ENCODE measurements at regions not wholly inside any gene's neighbourhood (a gene's known extent, or its start where the extent isn't known, plus 50 kb on each side); places are given as distances from the start of the nearest gene placed in this dataset.

DNA sequence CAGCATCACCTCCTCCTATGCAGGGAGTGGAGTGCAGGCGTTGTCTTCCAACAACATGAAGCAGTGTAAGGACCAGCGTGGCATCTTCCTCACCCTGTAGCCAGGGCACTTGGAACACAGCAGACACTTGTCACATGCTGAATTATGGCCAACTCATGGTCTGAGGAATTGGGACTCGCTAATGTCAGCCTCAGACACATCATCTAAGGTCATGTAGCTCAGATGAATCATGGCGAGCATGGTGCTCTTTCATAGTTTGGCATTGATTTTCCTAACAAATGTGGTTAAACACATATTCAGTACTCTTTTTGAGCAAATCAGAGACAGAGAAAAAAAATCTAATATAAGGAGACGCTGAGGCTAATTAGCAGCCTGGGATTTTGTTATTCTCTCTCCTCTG, 99.6 kb upstream of the SGCG start:
- Mint-ChIP-seq H3K4me3 (ENCODE audit: unreplicated experiment) (no peak overlapping the region), H3K4me1 (ENCODE audit: low read depth, unreplicated experiment) (no peaks in the 10 kb centered on the region), H3K36me3 (ENCODE audit: unreplicated experiment) (no peaks in the 10 kb centered on the region), H3K27ac (ENCODE audit: unreplicated experiment) (no peak overlapping the region), H3K9me3 (ENCODE audit: unreplicated experiment) (no peaks in the 10 kb centered on the region), H3K27me3 (ENCODE audit: unreplicated experiment) (peaks cover 1% of the 10 kb centered on the region)
- DNase-seq, result no peak
- TF ChIP-seq, protein P1, sequence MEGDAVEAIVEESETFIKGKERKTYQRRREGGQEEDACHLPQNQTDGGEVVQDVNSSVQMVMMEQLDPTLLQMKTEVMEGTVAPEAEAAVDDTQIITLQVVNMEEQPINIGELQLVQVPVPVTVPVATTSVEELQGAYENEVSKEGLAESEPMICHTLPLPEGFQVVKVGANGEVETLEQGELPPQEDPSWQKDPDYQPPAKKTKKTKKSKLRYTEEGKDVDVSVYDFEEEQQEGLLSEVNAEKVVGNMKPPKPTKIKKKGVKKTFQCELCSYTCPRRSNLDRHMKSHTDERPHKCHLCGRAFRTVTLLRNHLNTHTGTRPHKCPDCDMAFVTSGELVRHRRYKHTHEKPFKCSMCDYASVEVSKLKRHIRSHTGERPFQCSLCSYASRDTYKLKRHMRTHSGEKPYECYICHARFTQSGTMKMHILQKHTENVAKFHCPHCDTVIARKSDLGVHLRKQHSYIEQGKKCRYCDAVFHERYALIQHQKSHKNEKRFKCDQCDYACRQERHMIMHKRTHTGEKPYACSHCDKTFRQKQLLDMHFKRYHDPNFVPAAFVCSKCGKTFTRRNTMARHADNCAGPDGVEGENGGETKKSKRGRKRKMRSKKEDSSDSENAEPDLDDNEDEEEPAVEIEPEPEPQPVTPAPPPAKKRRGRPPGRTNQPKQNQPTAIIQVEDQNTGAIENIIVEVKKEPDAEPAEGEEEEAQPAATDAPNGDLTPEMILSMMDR (IDR thresholded peaks at IDR 0.05; ENCODE audit: partially characterized antibody, unreplicated experiment), result no peak

DNA sequence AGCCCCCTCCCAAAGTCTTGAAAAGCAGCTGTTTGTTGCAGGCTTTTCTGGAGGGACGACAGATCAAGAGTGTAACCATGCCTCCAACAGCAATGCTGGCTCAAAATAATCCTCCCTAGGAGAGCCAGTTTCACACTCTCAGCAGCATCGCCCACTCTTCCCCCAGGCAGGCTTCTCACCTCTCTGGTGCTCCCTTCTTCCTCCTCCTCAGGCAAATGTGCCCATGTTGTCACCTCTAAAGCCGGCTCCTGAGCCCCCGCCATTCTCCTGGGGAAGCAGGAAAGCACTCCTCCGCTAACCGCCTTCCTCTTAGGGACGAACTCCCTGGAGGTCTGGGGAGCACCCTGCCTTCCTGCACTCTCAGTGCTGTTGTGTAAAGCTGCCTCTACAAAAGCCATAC, 98.9 kb upstream of the SGCG start:
- Mint-ChIP-seq H3K4me1 (ENCODE audit: low read depth, unreplicated experiment) (no peaks in the 10 kb centered on the region), H3K9me3 (ENCODE audit: unreplicated experiment) (no peaks in the 10 kb centered on the region), H3K27ac (ENCODE audit: unreplicated experiment) (no peak overlapping the region), H3K27me3 (ENCODE audit: unreplicated experiment) (peaks cover 1% of the 10 kb centered on the region), H3K36me3 (ENCODE audit: unreplicated experiment) (no peaks in the 10 kb centered on the region), H3K4me3 (ENCODE audit: unreplicated experiment) (no peak overlapping the region)
- no peak for DNase-seq
- TF ChIP-seq, protein P1 (IDR thresholded peaks at IDR 0.05; ENCODE audit: partially characterized antibody, unreplicated experiment), result no peak

DNA sequence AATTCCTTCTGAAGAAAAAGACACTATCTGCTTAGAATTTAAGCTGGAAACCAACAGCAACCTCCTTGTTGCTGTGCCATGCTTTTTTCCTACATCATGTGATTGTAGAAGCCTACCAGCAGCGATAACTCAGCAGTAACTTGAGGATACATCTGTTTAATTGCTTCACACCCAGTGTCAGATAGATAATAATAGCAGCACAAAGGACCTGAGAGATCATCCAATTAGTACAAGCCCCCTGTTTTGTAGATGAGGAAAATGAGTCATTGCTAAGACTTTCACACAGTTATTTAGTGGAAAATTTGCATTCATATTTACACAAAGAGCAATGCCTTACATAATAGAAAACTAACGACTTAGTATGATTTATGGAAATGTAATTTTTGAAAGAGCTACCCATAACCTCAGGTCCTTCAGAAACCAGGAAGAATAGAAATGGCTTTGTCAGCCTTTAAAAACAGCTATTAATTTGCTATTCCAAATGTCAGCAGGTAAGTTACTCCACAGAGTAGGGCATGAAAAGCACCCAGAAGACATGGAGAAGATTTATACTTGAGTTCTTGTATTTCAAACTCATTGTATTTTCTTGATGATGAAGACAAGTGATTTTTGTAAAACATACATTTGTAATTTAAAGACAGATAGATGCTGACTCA, 93.7 kb upstream of the SGCG start:
- Mint-ChIP-seq H3K9me3 (ENCODE audit: unreplicated experiment) (peaks cover 2% of the 10 kb centered on the region), H3K4me3 (ENCODE audit: unreplicated experiment) (no peak overlapping the region), H3K36me3 (ENCODE audit: unreplicated experiment) (no peaks in the 10 kb centered on the region), H3K27ac (ENCODE audit: unreplicated experiment) (no peak overlapping the region), H3K4me1 (ENCODE audit: low read depth, unreplicated experiment) (no peaks in the 10 kb centered on the region), H3K27me3 (ENCODE audit: unreplicated experiment) (no peaks in the 10 kb centered on the region)
- TF ChIP-seq, protein P1 (IDR thresholded peaks at IDR 0.05; ENCODE audit: partially characterized antibody, unreplicated experiment), result no peak
- DNase-seq, result no peak

DNA sequence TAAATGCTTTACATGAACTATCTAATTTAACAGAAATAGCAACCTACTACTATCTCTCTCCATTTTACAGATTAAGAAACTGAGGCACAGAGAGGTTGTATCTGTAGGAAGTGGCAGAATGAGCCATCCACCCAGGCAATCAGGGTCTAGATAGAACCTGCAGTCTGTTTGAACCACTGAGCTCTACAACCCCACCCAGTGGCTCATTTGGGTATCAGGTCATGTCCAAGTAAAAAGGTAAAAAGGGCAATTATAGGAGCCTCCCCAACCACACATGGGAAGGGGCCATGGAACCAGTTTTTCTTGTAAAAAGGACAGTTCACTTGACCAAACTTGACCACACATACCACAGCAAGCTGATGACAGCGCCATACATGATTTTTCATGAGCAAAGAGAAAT, 92.9 kb upstream of the SGCG start:
- Mint-ChIP-seq H3K4me1 (ENCODE audit: low read depth, unreplicated experiment) (no peaks in the 10 kb centered on the region), H3K27me3 (ENCODE audit: unreplicated experiment) (no peaks in the 10 kb centered on the region), H3K36me3 (ENCODE audit: unreplicated experiment) (no peaks in the 10 kb centered on the region), H3K4me3 (ENCODE audit: unreplicated experiment) (no peak overlapping the region), H3K27ac (ENCODE audit: unreplicated experiment) (no peak overlapping the region), H3K9me3 (ENCODE audit: unreplicated experiment) (peaks cover 2% of the 10 kb centered on the region)
- peak; percentile 48 for DNase-seq
- TF ChIP-seq, protein P1 (IDR thresholded peaks at IDR 0.05; ENCODE audit: partially characterized antibody, unreplicated experiment), result peak; percentile 59

DNA sequence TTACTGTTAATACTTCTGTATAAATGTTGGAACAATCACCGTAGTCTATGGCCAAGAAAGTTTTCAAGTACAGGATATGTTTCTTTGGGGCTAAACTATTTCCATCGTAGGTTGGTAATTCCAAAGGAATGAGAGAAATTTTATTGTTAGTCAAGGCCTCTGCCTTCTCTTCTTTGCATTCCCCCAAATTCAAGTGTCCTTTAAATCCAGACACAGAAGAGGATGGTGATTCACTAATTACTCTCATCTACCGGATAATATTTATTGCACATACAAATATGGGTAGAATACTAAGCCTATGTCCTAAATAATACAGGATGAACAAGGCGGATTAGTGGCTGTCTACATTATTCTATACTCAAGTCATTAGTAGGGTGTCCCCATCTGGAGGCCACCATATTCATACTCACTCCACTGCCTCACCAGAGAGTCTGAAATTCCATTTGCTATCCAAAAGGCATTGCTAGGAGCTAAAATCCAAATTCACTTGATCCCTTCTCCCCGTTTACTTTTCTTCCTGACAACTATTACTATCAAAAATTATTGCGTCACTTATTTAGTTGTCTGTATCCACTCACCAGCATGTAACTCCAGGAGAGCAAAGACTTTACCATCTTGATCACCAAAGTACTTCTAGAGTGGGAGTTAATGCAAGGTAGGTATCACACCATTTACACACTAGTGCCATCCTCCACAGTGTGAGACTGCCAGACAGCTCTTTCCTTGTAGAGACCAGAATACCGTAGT, 82.4 kb upstream of the SGCG start:
- TF ChIP-seq, protein P1 (IDR thresholded peaks at IDR 0.05; ENCODE audit: partially characterized antibody, unreplicated experiment), result no peak
- H3K9me3 Mint-ChIP-seq (ENCODE audit: unreplicated experiment), result no peaks in the 10 kb centered on the region
- no peak overlapping the region for H3K4me3 Mint-ChIP-seq (ENCODE audit: unreplicated experiment)
- peaks cover 3% of the 10 kb centered on the region for H3K36me3 Mint-ChIP-seq (ENCODE audit: unreplicated experiment)
- no peak overlapping the region for H3K27ac Mint-ChIP-seq (ENCODE audit: unreplicated experiment)
- H3K27me3 Mint-ChIP-seq (ENCODE audit: unreplicated experiment), result peaks cover 3% of the 10 kb centered on the region
- no peak for DNase-seq
- H3K4me1 Mint-ChIP-seq (ENCODE audit: low read depth, unreplicated experiment), result no peaks in the 10 kb centered on the region

All from glutamatergic neuron (in vitro differentiated cells).